ENCODE measurements at regions not wholly inside any gene's neighbourhood (a gene's known extent, or its start where the extent isn't known, plus 50 kb on each side); places are given as distances from the start of the nearest gene placed in this dataset.

GRCh38 chr3:11739123-11739522 is 95.4 kb upstream of the VGLL4 start:
- TF ChIP-seq ZNF70 (CRISPR knock-in tag; IDR thresholded peaks at IDR 0.05) (no peak), BACH2 (CRISPR knock-in tag; IDR thresholded peaks at IDR 0.05; ENCODE audit: borderline replicate concordance) (no peak), ZFP30 (CRISPR knock-in tag; IDR thresholded peaks at IDR 0.05) (no peak), ESRRG (CRISPR knock-in tag; IDR thresholded peaks at IDR 0.05) (no peak), ZFP3 (CRISPR knock-in tag; IDR thresholded peaks at IDR 0.05) (no peak), TOX (CRISPR knock-in tag; IDR thresholded peaks at IDR 0.05; ENCODE audit: borderline replicate concordance) (no peak), ARNTL (CRISPR knock-in tag; IDR thresholded peaks at IDR 0.05; ENCODE audit: borderline replicate concordance, low read depth) (no peak), PATZ1 (CRISPR knock-in tag; IDR thresholded peaks at IDR 0.05; ENCODE audit: borderline replicate concordance) (no peak), ZNF565 (CRISPR knock-in tag; conservative IDR thresholded peaks at IDR 0.05; ENCODE audit: low read depth) (no peak), PPARA (CRISPR knock-in tag; IDR thresholded peaks at IDR 0.05; ENCODE audit: borderline replicate concordance) (no peak), OSR1 (CRISPR knock-in tag; IDR thresholded peaks at IDR 0.05) (no peak)
